SK-N-SH treated with all-trans-retinoic acid at 6 μM for 48 hours (cell line): ENCODE measurements at regions not wholly inside any gene's neighbourhood (a gene's known extent, or its start where the extent isn't known, plus 50 kb on each side); places are given as distances from the start of the nearest gene placed in this dataset.

Source experiments
- ISL1 ChIP-seq: fragments of 250-450 bp; sonication (Bioruptor Pico); IDR thresholded peaks from 2 replicates; pipeline ENCODE4 v2.1.2; 2022; ENCODE audit warnings: mild to moderate bottlenecking, moderate library complexity
- OSR1 ChIP-seq: fragments of 250-450 bp; sonication (Bioruptor Pico); IDR thresholded peaks from 2 replicates; pipeline ENCODE4 v1.8.0; 2022; ENCODE audit warnings: moderate library complexity, mild to moderate bottlenecking, inconsistent platforms
- TOX ChIP-seq: fragments of 250-450 bp; sonication (Bioruptor Pico); IDR thresholded peaks from 2 replicates; pipeline ENCODE4 v1.8.0; 2021; ENCODE audit warnings: mild to moderate bottlenecking, moderate library complexity, borderline replicate concordance
- ZC3H10 ChIP-seq: fragments of 250-450 bp; sonication (Bioruptor Pico); IDR thresholded peaks from 2 replicates; pipeline ENCODE4 v1.5.1; 2021; ENCODE audit warnings: mild to moderate bottlenecking, moderate library complexity
- ZFP30 ChIP-seq: fragments of 450-650 bp; formaldehyde crosslinking; IDR thresholded peaks from 2 replicates; pipeline ENCODE4 v1.5.0; 2022; ENCODE audit warnings: mild to moderate bottlenecking, moderate library complexity
- TF ChIP-seq, protein P1 (sequence below): fragments of 250-450 bp; sonication (Bioruptor Pico); IDR thresholded peaks from 2 replicates; pipeline ENCODE4 v1.5.0; 2020; ENCODE audit warnings: mild to moderate bottlenecking, moderate library complexity
- TF ChIP-seq, protein P2 (sequence below): fragments of 250-450 bp; sonication (Bioruptor Pico); IDR thresholded peaks from 2 replicates; pipeline ENCODE4 v1.8.0; 2020; ENCODE audit warnings: mild to moderate bottlenecking, moderate library complexity, borderline replicate concordance
- TF ChIP-seq, protein P3 (sequence below): fragments of 250-450 bp; sonication (Bioruptor Pico); IDR thresholded peaks from 2 replicates; pipeline ENCODE4 v1.5.1; 2020; ENCODE audit warnings: low read depth, mild to moderate bottlenecking, moderate library complexity

DNA sequence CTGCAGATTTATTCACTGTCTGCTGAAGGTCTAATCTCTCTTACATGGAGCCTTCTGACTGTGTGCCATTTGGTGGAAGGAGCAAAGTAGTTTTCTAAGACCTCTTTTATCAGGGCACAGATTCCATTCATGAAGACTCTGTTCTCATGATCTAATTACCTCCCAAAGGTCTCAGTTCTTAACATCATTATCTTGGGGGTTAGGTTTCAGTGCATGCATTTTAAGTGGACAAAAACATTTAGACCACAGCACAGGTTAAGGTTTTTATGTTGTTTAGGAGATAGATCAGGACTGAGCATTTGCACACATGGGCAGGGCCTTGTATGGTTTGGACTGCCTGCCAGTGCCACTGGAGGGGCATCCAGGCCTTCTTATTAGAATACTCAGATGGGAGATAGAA is 746.1 kb downstream of the C12orf50 start:
- TF ChIP-seq OSR1 (CRISPR knock-in tag) (no peak), TOX (CRISPR knock-in tag) (no peak), ZC3H10 (CRISPR knock-in tag) (no peak), ZFP30 (CRISPR knock-in tag) (no peak), ISL1 (no peak)
- TF ChIP-seq, protein P1, sequence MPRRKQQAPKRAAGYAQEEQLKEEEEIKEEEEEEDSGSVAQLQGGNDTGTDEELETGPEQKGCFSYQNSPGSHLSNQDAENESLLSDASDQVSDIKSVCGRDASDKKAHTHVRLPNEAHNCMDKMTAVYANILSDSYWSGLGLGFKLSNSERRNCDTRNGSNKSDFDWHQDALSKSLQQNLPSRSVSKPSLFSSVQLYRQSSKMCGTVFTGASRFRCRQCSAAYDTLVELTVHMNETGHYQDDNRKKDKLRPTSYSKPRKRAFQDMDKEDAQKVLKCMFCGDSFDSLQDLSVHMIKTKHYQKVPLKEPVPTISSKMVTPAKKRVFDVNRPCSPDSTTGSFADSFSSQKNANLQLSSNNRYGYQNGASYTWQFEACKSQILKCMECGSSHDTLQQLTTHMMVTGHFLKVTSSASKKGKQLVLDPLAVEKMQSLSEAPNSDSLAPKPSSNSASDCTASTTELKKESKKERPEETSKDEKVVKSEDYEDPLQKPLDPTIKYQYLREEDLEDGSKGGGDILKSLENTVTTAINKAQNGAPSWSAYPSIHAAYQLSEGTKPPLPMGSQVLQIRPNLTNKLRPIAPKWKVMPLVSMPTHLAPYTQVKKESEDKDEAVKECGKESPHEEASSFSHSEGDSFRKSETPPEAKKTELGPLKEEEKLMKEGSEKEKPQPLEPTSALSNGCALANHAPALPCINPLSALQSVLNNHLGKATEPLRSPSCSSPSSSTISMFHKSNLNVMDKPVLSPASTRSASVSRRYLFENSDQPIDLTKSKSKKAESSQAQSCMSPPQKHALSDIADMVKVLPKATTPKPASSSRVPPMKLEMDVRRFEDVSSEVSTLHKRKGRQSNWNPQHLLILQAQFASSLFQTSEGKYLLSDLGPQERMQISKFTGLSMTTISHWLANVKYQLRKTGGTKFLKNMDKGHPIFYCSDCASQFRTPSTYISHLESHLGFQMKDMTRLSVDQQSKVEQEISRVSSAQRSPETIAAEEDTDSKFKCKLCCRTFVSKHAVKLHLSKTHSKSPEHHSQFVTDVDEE (CRISPR knock-in tag) = no peak
- TF ChIP-seq, protein P2, sequence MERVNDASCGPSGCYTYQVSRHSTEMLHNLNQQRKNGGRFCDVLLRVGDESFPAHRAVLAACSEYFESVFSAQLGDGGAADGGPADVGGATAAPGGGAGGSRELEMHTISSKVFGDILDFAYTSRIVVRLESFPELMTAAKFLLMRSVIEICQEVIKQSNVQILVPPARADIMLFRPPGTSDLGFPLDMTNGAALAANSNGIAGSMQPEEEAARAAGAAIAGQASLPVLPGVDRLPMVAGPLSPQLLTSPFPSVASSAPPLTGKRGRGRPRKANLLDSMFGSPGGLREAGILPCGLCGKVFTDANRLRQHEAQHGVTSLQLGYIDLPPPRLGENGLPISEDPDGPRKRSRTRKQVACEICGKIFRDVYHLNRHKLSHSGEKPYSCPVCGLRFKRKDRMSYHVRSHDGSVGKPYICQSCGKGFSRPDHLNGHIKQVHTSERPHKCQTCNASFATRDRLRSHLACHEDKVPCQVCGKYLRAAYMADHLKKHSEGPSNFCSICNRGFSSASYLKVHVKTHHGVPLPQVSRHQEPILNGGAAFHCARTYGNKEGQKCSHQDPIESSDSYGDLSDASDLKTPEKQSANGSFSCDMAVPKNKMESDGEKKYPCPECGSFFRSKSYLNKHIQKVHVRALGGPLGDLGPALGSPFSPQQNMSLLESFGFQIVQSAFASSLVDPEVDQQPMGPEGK (CRISPR knock-in tag) = no peak
- TF ChIP-seq, protein P3, sequence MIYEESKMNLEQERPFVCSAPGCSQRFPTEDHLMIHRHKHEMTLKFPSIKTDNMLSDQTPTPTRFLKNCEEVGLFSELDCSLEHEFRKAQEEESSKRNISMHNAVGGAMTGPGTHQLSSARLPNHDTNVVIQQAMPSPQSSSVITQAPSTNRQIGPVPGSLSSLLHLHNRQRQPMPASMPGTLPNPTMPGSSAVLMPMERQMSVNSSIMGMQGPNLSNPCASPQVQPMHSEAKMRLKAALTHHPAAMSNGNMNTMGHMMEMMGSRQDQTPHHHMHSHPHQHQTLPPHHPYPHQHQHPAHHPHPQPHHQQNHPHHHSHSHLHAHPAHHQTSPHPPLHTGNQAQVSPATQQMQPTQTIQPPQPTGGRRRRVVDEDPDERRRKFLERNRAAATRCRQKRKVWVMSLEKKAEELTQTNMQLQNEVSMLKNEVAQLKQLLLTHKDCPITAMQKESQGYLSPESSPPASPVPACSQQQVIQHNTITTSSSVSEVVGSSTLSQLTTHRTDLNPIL = no peak
